ENCODE measurements at regions not wholly inside any gene's neighbourhood (a gene's known extent, or its start where the extent isn't known, plus 50 kb on each side); places are given as distances from the start of the nearest gene placed in this dataset.

- DNase-seq (ENCODE audit: low read depth in 4 of 4, low spot score in 2 of 4), result no peak
Observed at GRCh38 chr21:34192646-34193285, 119.4 kb downstream of the MRPS6 start.

GRCh38 chr21:34195335-34195734, 122.0 kb downstream of the MRPS6 start:
- DNase-seq (ENCODE audit: low read depth in 4 of 4, low spot score in 2 of 4), result no peak

- DNase-seq (ENCODE audit: low read depth in 4 of 4, low spot score in 2 of 4), result no peak
Observed at GRCh38 chr21:34196996-34197395, 123.6 kb downstream of the MRPS6 start.

GRCh38 chr21:34197561-34197960, 124.2 kb downstream of the MRPS6 start:
- DNase-seq (ENCODE audit: low read depth in 4 of 4, low spot score in 2 of 4), result no peak

- DNase-seq (ENCODE audit: low read depth in 4 of 4, low spot score in 2 of 4), result no peak
Observed at GRCh38 chr21:34198231-34199120, 125.1 kb downstream of the MRPS6 start.

GRCh38 chr21:34199121-34199910, 125.9 kb downstream of the MRPS6 start:
- no peak for DNase-seq (ENCODE audit: low read depth in 4 of 4, low spot score in 2 of 4)

GRCh38 chr21:34200288-34200905, 127.0 kb downstream of the MRPS6 start:
- DNase-seq (ENCODE audit: low read depth in 4 of 4, low spot score in 2 of 4), result no peak

GRCh38 chr21:34201001-34201400, 127.6 kb downstream of the MRPS6 start:
- DNase-seq (ENCODE audit: low read depth in 4 of 4, low spot score in 2 of 4), result no peak

GRCh38 chr21:34201481-34201858, 128.1 kb downstream of the MRPS6 start:
- DNase-seq (ENCODE audit: low read depth in 4 of 4, low spot score in 2 of 4), result peak in 1 of 4 donors; percentile 5

- DNase-seq (ENCODE audit: low read depth in 4 of 4, low spot score in 2 of 4), result peak; percentile 43 to 65 (median 50)
Observed at GRCh38 chr21:34202553-34203372, 129.4 kb downstream of the MRPS6 start.

GRCh38 chr21:34203851-34204420, 130.6 kb downstream of the MRPS6 start:
- DNase-seq (ENCODE audit: low read depth in 4 of 4, low spot score in 2 of 4), result no peak

- no peak for DNase-seq (ENCODE audit: low read depth in 4 of 4, low spot score in 2 of 4)
Observed at GRCh38 chr21:34204481-34205439, 131.4 kb downstream of the MRPS6 start.

- no peak for DNase-seq (ENCODE audit: low read depth in 4 of 4, low spot score in 2 of 4)
Observed at GRCh38 chr21:34205811-34206571, 132.6 kb downstream of the MRPS6 start.

- DNase-seq (ENCODE audit: low read depth in 4 of 4, low spot score in 2 of 4), result no peak
Observed at GRCh38 chr21:34213959-34214358, 140.6 kb downstream of the MRPS6 start.

- DNase-seq (ENCODE audit: low read depth in 4 of 4, low spot score in 2 of 4), result no peak
Observed at GRCh38 chr21:34215501-34215900, 142.1 kb downstream of the MRPS6 start.

- no peak for DNase-seq (ENCODE audit: low read depth in 4 of 4, low spot score in 2 of 4)
Observed at GRCh38 chr21:34215911-34216717, 142.7 kb downstream of the MRPS6 start.

GRCh38 chr21:34216718-34217032, 143.3 kb downstream of the MRPS6 start:
- no peak for DNase-seq (ENCODE audit: low read depth in 4 of 4, low spot score in 2 of 4)

All from left renal cortex interstitium (tissue), 4 donors.